GM18519 (cell line): ENCODE measurements at regions not wholly inside any gene's neighbourhood (a gene's known extent, or its start where the extent isn't known, plus 50 kb on each side); places are given as distances from the start of the nearest gene placed in this dataset.
"Not testable (repeated sequence)": the region's sequence is repeated elsewhere in the genome, so short reads cannot be mapped to it uniquely, and the experiment has no call there.

Experiments
- ATAC-seq: cut with Tn5 transposase; IDR thresholded peaks from one replicate; pipeline ENCODE4 v1.9.1; 2021; ENCODE audit warnings: mild to moderate bottlenecking, moderate library complexity; ENCODE audit not compliant: unreplicated experiment, low FRiP score

GRCh38 chr5:36778336-36778735 is 98.2 kb upstream of the NIPBL start:
- ATAC-seq = no peak

- ATAC-seq = not testable (repeated sequence)
Measured at GRCh38 chr5:36782612-36783011, 94.0 kb upstream of the NIPBL start.

GRCh38 chr5:36786448-36787012 is 90.0 kb upstream of the NIPBL start:
- no peak for ATAC-seq

GRCh38 chr5:36787365-36788093 is 89.0 kb upstream of the NIPBL start:
- ATAC-seq = no peak

DNA sequence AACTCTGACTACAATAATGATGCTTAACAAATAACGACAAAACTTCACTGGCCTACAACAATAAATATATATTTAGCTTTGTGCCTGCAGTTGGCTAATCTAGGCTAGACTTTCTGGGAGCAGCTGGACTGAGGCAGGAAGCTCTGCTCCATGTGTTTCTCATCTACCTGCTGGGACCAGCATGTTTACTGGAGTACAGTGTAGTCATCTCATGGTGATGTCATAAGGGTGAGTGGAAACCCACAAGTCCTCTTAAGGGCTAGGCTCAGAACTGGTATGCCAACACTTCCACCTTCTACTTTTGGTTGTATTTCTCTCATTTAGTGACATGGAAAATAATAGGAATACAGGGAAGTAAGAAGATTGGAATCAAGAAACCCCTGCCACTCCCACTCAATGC is 85.7 kb upstream of the NIPBL start:
- ATAC-seq = no peak

DNA sequence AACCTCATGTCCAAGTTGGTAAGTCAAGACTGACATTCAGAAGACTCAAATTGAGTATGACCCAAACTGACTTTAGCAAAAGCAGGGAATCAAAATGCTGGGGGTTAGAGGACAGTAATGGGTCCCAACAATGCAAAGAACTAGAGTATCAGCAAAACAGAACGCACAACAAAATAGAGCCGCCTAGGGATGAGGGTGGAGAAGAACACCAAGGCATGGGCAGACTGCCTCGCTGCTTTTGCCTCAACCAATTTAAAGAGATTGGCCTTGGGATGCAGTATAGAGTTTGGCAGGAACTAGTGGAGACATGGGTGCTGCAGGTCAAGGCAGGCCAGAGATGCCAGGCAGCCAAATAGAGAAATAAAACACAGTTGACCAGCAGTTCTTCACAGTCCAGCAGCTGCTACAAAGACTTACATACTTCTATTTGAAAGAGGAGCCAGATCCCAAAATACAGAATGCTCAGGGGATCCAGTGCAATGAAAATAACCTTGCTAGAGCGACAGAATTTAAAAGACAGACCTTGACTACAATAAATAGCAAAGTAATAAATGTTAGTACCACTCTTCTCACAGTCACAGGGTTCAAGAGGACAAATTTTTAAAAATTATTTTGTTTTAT is 83.9 kb upstream of the NIPBL start:
- ATAC-seq = no peak

DNA sequence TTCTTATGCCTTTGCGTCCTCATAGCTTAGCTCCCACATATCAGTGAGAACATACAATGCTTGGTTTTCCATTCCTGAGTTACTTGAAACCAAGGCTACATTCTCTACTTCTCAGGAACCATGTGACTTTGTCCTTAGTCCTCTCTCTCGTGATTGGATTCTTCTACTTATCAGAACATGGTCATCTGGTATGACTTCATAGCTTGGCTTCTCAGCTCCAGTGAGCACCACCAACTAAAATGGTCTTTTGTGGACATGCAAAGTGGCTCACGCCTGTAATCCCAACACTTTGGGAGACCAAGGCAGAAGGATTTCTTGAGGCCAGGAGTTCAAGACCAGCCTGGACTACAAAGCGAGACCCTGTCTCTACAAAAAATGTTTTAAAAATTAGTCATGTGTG is 81.2 kb upstream of the NIPBL start:
- no peak for ATAC-seq

DNA sequence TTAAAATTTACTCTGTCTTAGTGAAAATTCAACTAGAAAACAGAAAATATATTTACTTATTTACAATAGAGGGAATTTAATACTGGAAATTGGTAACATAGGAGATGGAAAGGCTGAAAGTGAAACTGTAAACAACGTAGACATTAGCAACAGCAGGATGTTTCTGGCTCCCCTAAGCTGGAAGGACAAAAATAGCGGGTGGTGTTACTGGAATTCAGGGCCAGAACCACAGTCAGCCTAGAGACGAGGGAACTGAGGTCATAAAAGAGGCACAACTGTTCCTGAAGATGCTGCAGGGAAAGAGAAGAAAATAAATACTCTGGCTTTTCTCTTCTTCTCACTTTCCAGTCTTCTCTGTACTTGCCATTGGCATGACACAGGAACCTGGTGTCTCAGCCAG is 80.4 kb upstream of the NIPBL start:
- ATAC-seq = no peak

DNA sequence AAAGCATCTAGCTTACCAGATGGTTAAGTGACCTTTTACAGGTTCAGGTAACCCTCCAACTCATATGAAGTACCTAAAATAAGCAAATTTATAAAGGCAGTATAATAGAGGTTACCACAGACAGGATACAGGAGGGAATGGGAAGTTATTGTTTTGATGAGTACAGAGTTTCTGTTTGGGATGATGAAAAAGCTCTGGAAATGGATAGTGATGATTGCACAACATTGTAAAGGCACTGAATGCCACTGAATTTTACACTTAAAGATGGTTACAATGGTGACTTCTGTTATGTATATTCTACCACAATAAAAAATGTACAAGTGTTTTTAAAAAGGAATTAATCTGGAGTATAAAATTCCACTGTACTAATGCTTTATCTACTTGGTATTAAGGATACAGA is 75.0 kb upstream of the NIPBL start:
- ATAC-seq = no peak

- ATAC-seq = no peak
Measured at GRCh38 chr5:36802187-36802586, 74.4 kb upstream of the NIPBL start.

GRCh38 chr5:36813249-36813648 is 63.3 kb upstream of the NIPBL start:
- ATAC-seq = not testable (repeated sequence)

DNA sequence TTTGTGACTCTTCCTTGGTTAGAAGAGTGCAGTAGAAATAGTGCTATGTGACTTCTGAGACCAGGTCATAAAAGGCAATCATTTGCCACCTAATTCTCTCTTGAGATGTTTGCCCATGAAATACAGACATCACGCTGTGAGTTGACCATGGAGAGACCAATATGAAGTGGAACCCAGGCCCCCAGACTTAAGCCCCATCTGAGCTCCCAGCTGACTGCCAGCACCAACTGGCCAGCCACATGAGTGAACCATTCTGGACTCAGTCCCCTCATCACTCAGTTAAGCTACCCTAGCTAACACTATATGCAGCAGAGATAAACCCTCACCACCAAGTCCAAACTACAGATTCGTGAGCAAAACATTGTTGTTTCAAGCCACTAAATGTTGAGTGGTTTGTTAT is 60.7 kb upstream of the NIPBL start:
- ATAC-seq = no peak

- no peak for ATAC-seq
Measured at GRCh38 chr5:36820900-36821299, 55.7 kb upstream of the NIPBL start.

DNA sequence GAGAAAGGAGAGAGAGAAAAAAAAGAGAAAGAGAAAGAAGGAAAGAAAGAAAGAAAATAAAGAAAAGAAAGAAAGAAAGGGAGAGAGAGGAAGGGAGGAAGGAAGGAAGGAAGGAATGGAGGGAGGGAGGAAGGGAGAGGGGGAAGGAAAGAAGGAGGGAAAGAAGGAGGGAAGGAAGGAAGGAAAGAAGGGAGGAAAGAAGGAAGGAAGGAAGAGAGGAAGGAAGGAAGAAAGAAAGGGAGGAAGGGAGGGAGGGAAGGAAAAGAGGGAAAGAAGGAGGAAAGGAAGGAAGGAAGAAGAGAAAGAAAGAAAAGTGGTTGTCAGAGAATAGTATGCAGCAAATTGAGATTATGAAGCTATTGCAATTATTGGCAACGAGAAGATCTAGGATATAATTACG is 49.9 kb upstream of the NIPBL start:
- no peak for ATAC-seq
